ENCODE measurements at regions not wholly inside any gene's neighbourhood (a gene's known extent, or its start where the extent isn't known, plus 50 kb on each side); places are given as distances from the start of the nearest gene placed in this dataset.

- TF ChIP-seq CTCF (IDR thresholded peaks at IDR 0.05; ENCODE audit: low read depth, low read length), result no peak
- TF ChIP-seq EZH2phosphoT487 (IDR thresholded peaks at IDR 0.05; ENCODE audit: low read depth), result no peak
Measured at GRCh38 chr17:33433581-33433980, 140.5 kb upstream of the ASIC2 start.

All from OCI-LY3 (cell line).